Panc1 (cell line): ENCODE measurements at regions not wholly inside any gene's neighbourhood (a gene's known extent, or its start where the extent isn't known, plus 50 kb on each side); places are given as distances from the start of the nearest gene placed in this dataset.

Experiments
- ATAC-seq: fragments of 200-7000 bp; cut with Tn5 transposase; 2 replicates; pipeline ENCODE4 v1.9.1; 2020; ENCODE audit warnings: mild to moderate bottlenecking, moderate library complexity
- BruUV-seq: library from RNA; stranded (reverse); fragments of 400-500 nt; replicated peaks from 2 replicates; lab custom pipeline; 2021; lab: Mats Ljungman, UMichigan
- CTCF ChIA-PET: fragments of 300-600 bp; sonication (Branson Sonifier 250); formaldehyde crosslinking; loops from one replicate; lab custom pipeline; 2022; ENCODE audit warnings: antibody characterized with exemption; lab: Charles Lee
- POLR2A ChIA-PET: fragments of 300-600 bp; sonication (Branson Sonifier 250); formaldehyde crosslinking; loops from one replicate; lab custom pipeline; 2022; ENCODE audit warnings: antibody characterized with exemption; lab: Charles Lee
- DNase-seq: peaks from one replicate; pipeline ENCODE4 v3.0.0-alpha.2; 2010; ENCODE audit warnings: low read depth, low spot score
- H3K27ac ChIP-seq: 2 replicates; pipeline ENCODE4 v1.5.1; 2011; ENCODE audit warnings: mild to moderate bottlenecking, low read length, inconsistent platforms
- H3K27me3 ChIP-seq: fragments of 200-500 bp; sonication (Bioruptor generic); 2 replicates; pipeline ENCODE4 v1.6.0; 2014; ENCODE audit warnings: low read length, inconsistent platforms; ENCODE audit not compliant: control insufficient read depth, insufficient read depth
- H3K36me3 ChIP-seq: fragments of 200-500 bp; sonication (Bioruptor generic); 2 replicates; pipeline ENCODE4 v1.5.1; 2014; ENCODE audit warnings: inconsistent platforms, mild to moderate bottlenecking, low read length, moderate library complexity; ENCODE audit not compliant: control insufficient read depth, insufficient read depth
- H3K4me1 ChIP-seq: 2 replicates; pipeline ENCODE4 v1.5.1; 2011; ENCODE audit warnings: inconsistent platforms, mild to moderate bottlenecking, low read length, moderate library complexity; ENCODE audit not compliant: control insufficient read depth, insufficient read depth
- H3K4me3 ChIP-seq, 2 experiments: 2 replicates each; pipeline ENCODE4 v1.5.1; 2011 to 2012; ENCODE audit warnings: low read depth in 2 of 2, low read length in 2 of 2, mild to moderate bottlenecking in 2 of 2, inconsistent platforms in 1 of 2, moderate library complexity in 1 of 2
- H3K9me3 ChIP-seq: fragments of 200-500 bp; sonication (Bioruptor generic); 2 replicates; pipeline ENCODE4 v1.5.1; 2014; ENCODE audit warnings: low read depth, mild to moderate bottlenecking, inconsistent platforms, low read length, moderate library complexity; ENCODE audit not compliant: control insufficient read depth, insufficient read depth
- POLR2AphosphoS5 ChIP-seq: IDR thresholded peaks from 2 replicates; pipeline ENCODE4 v1.6.1; 2012; ENCODE audit warnings: mild to moderate bottlenecking, low read depth, low read length, moderate library complexity
- SIN3A ChIP-seq: IDR thresholded peaks from 2 replicates; pipeline ENCODE4 v1.6.1; 2012; ENCODE audit warnings: low read depth, mild to moderate bottlenecking, low read length, moderate library complexity, borderline replicate concordance; ENCODE audit not compliant: insufficient read depth
- TCF7L2 ChIP-seq: IDR thresholded peaks from 2 replicates; pipeline ENCODE4 v1.6.1; 2011; ENCODE audit warnings: mild to moderate bottlenecking, low read depth, low read length, inconsistent platforms
- in situ Hi-C: cut with HindIII; loops from 2 replicates; pipeline ENCODE4 v1.10.0; 2016; ENCODE audit warnings: low sequenced_read_pairs, low pct_unique_long_range_greater_than_20kb
- intact Hi-C: fragments of 100-400 bp; cut with micrococcal nuclease; formaldehyde crosslinking; loops from one replicate; pipeline ENCODE4 v1.10.0; 2022; ENCODE audit not compliant: unreplicated experiment
- TF ChIP-seq, protein P1 (sequence below), 2 experiments: IDR thresholded peaks; 2 replicates each; pipeline ENCODE4 v1.6.1; 2011 to 2012; ENCODE audit warnings: low read depth in 2 of 2, control low read depth in 1 of 2, low read length in 1 of 2, mild to moderate bottlenecking in 1 of 2, moderate library complexity in 1 of 2; ENCODE audit not compliant: insufficient read depth in 1 of 2
- TF ChIP-seq, protein P2 (sequence below): fragments of 450-650 bp; IDR thresholded peaks from 2 replicates; pipeline ENCODE4 v1.5.1; 2017; ENCODE audit warnings: mild to moderate bottlenecking

DNA sequence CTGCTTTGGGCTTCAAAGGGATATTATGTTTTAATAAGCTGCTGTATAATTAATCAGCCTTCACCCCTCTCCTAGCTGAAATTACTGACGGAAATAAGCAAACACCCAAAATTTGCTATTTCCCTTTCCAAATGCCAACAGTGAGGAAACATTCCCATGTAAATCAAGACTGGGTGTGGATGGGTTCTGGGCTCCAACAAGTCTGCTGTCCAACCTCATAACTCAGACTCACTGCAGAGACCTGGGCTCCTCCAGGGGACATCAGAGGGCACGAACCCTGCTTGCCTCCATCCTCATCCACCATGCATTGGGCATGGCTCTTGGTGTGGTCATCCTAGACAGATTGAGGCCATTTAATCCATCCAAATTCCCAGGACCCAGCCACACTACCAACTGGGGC is 173.7 kb downstream of the C1D start:
- in situ Hi-C loops = no loop called here
- Histone ChIP-seq H3K4me3 (no peak overlapping the region), H3K27ac (no peak overlapping the region), H3K36me3 (no peaks in the 10 kb centered on the region), H3K27me3 (no peaks in the 10 kb centered on the region), H3K4me1 (no peaks in the 10 kb centered on the region), H3K9me3 (no peaks in the 10 kb centered on the region)
- BruUV-seq = no TSS peak
- ATAC-seq (no peak), DNase-seq (no peak)
- CTCF ChIA-PET = no interaction called here
- POLR2A ChIA-PET = no interaction called here
- intact Hi-C loops = no loop called here
- TF ChIP-seq, protein P1, sequence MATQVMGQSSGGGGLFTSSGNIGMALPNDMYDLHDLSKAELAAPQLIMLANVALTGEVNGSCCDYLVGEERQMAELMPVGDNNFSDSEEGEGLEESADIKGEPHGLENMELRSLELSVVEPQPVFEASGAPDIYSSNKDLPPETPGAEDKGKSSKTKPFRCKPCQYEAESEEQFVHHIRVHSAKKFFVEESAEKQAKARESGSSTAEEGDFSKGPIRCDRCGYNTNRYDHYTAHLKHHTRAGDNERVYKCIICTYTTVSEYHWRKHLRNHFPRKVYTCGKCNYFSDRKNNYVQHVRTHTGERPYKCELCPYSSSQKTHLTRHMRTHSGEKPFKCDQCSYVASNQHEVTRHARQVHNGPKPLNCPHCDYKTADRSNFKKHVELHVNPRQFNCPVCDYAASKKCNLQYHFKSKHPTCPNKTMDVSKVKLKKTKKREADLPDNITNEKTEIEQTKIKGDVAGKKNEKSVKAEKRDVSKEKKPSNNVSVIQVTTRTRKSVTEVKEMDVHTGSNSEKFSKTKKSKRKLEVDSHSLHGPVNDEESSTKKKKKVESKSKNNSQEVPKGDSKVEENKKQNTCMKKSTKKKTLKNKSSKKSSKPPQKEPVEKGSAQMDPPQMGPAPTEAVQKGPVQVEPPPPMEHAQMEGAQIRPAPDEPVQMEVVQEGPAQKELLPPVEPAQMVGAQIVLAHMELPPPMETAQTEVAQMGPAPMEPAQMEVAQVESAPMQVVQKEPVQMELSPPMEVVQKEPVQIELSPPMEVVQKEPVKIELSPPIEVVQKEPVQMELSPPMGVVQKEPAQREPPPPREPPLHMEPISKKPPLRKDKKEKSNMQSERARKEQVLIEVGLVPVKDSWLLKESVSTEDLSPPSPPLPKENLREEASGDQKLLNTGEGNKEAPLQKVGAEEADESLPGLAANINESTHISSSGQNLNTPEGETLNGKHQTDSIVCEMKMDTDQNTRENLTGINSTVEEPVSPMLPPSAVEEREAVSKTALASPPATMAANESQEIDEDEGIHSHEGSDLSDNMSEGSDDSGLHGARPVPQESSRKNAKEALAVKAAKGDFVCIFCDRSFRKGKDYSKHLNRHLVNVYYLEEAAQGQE (IDR thresholded peaks at IDR 0.05; ENCODE audit: insufficient read depth in 1 of 2, low read depth in 2 of 2, low read length in 1 of 2) = no peak
- TF ChIP-seq, protein P2, sequence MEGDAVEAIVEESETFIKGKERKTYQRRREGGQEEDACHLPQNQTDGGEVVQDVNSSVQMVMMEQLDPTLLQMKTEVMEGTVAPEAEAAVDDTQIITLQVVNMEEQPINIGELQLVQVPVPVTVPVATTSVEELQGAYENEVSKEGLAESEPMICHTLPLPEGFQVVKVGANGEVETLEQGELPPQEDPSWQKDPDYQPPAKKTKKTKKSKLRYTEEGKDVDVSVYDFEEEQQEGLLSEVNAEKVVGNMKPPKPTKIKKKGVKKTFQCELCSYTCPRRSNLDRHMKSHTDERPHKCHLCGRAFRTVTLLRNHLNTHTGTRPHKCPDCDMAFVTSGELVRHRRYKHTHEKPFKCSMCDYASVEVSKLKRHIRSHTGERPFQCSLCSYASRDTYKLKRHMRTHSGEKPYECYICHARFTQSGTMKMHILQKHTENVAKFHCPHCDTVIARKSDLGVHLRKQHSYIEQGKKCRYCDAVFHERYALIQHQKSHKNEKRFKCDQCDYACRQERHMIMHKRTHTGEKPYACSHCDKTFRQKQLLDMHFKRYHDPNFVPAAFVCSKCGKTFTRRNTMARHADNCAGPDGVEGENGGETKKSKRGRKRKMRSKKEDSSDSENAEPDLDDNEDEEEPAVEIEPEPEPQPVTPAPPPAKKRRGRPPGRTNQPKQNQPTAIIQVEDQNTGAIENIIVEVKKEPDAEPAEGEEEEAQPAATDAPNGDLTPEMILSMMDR = no peak
- TF ChIP-seq POLR2AphosphoS5 (no peak), TCF7L2 (no peak), SIN3A (no peak)

DNA sequence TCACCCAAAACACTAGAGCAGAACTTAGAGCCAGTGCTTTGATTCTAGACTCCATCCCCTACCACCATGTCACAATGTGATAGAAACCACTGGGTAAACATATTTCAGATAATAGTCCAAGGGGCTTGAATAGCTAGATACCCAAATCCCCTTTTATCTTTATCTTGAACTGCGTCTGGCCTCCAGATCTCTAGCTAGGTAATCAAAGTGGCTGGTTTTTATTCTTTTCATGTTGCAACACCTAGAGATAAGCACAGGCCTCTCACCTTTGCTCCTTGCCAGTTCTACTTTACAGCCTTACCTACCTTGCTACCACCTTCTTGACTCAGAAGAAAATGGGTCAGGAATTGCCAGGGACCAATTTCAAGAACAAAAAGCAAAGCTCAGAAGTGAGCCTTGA is 171.2 kb downstream of the C1D start:
- H3K27ac ChIP-seq = no peak overlapping the region
- DNase-seq = no peak
- intact Hi-C loops = no loop called here

More for the DNA sequence above, 171.2 kb downstream of the C1D start:
- Histone ChIP-seq H3K27me3 (no peaks in the 10 kb centered on the region), H3K9me3 (no peaks in the 10 kb centered on the region), H3K4me1 (no peaks in the 10 kb centered on the region), H3K36me3 (no peaks in the 10 kb centered on the region), H3K4me3 (no peak overlapping the region)
- ATAC-seq = no peak
- TF ChIP-seq, protein P2 = no peak
- TF ChIP-seq SIN3A (no peak), TCF7L2 (no peak), POLR2AphosphoS5 (no peak)
- TF ChIP-seq, protein P1 (IDR thresholded peaks at IDR 0.05; ENCODE audit: insufficient read depth in 1 of 2, low read depth in 2 of 2, low read length in 1 of 2) = no peak
- CTCF ChIA-PET = no interaction called here
- no TSS peak for BruUV-seq
- POLR2A ChIA-PET = no interaction called here
- in situ Hi-C loops = no loop called here
